ENCODE measurements at regions not wholly inside any gene's neighbourhood (a gene's known extent, or its start where the extent isn't known, plus 50 kb on each side); places are given as distances from the start of the nearest gene placed in this dataset.

DNA sequence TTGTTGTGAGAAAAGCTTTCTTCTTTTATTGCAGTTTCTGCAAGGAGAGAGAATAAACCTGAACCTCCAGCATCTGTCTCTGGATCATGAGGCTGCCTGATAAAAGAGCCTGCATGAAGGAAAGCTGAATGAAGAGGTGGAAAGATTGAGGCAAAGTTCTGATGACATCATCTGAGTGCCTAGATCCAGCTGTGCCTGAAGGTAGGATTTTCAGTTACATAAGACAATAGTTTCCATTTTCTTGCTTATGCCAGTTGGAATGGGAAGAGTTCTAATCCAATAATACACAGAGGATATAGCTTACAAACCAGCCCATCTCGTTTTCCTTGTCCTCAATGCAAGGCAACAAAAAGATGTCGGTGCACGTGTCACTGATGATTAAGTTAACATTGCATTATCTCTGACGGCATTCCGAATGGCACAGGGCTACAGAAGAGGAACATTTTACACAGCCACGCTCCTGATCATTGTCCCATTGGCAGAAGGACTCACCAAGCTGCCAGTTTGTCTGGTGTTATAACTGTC, 105.5 kb upstream of the ERCC6L2 start:
- ATAC-seq: no peak
- Histone ChIP-seq H3K79me2 (replicated peaks; ENCODE audit: insufficient read depth) (no peaks in the 10 kb centered on the region), H3K4me1 (ENCODE audit: insufficient read depth) (peaks cover 66% of the 10 kb centered on the region), H3K27ac (ENCODE audit: low read depth) (no peak overlapping the region; the same call in 1 of the 2 replicates), H3K4me3 (peak overlapping the region; percentile 2; the same call in 1 of the 2 replicates), H2AFZ (no peak overlapping the region), H3K36me3 (ENCODE audit: insufficient read depth) (no peaks in the 10 kb centered on the region), H4K20me1 (replicated peaks; ENCODE audit: insufficient read depth) (no peaks in the 10 kb centered on the region), H3F3A (replicated peaks; ENCODE audit: low read depth) (peaks cover 23% of the 10 kb centered on the region; the same call in 1 of the 2 replicates), H3K27me3 (ENCODE audit: insufficient read depth) (0 out of 2 replicates have a peak, but pooled peaks cover 8% of the 10 kb centered on the region), H3K9me2 (ENCODE audit: insufficient read depth) (no peaks in the 10 kb centered on the region; the same call in 1 of the 2 replicates), H3K4me2 (peak overlapping the region; percentile 71; the same call in 1 of the 2 replicates)
- H3K4me3 Mint-ChIP-seq: no peak overlapping the region
- H3K27ac Mint-ChIP-seq: no peak overlapping the region
- H3K27me3 Mint-ChIP-seq (ENCODE audit: insufficient read depth, low read depth, poor library complexity): peaks cover 20% of the 10 kb centered on the region
- peaks cover 59% of the 10 kb centered on the region for H3K4me1 Mint-ChIP-seq
- no peak for DNase-seq (ENCODE audit: low spot score)
- TF ChIP-seq ZNF331 (CRISPR knock-in tag; IDR thresholded peaks at IDR 0.05; ENCODE audit: low read depth): no peak
- TF ChIP-seq REST (IDR thresholded peaks at IDR 0.05; ENCODE audit: unreplicated experiment): no peak
- no peak for TF ChIP-seq CREB1 (CRISPR knock-in tag; IDR thresholded peaks at IDR 0.05; ENCODE audit: low read depth)
- TF ChIP-seq, protein P1, sequence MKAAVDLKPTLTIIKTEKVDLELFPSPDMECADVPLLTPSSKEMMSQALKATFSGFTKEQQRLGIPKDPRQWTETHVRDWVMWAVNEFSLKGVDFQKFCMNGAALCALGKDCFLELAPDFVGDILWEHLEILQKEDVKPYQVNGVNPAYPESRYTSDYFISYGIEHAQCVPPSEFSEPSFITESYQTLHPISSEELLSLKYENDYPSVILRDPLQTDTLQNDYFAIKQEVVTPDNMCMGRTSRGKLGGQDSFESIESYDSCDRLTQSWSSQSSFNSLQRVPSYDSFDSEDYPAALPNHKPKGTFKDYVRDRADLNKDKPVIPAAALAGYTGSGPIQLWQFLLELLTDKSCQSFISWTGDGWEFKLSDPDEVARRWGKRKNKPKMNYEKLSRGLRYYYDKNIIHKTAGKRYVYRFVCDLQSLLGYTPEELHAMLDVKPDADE (IDR thresholded peaks at IDR 0.05): no peak
- TF ChIP-seq NANOG (IDR thresholded peaks at IDR 0.05; ENCODE audit: borderline replicate concordance): no peak
- no peak for TF ChIP-seq CTCF (conservative IDR thresholded peaks at IDR 0.05; ENCODE audit: low read depth in 2 of 2)
- no peaks in the 10 kb centered on the region for H3K9me3 Mint-ChIP-seq
- no peaks in the 10 kb centered on the region for H3K36me3 Mint-ChIP-seq (ENCODE audit: low read depth)

DNA sequence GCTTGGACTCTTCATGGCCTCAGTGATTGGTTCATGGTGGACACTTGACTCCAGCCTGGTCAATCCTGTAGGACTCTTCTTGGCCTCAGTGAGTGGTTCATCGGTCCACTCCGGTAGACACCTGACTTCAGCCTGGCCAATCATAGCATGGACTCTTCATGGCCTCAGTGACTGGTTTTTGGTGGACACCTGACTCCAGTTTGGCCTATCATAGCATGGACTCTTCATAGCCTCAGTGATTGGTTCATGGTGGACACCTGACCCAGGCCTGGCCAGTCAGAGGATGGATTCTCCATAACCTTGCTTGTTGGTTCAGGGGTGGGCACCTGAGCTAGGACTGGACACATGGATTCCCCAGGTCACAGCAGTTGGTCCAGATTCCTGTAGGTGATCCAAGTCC, 106.0 kb upstream of the ERCC6L2 start:
- ATAC-seq: no peak
- no peak overlapping the region for H3K4me2 ChIP-seq
- TF ChIP-seq EZH2 (IDR thresholded peaks at IDR 0.05; ENCODE audit: low read depth, unreplicated experiment) (no peak), POLR2AphosphoS5 (IDR thresholded peaks at IDR 0.05; ENCODE audit: low read depth) (no peak), CREB1 (CRISPR knock-in tag; IDR thresholded peaks at IDR 0.05; ENCODE audit: low read depth) (no peak), ZNF114 (CRISPR knock-in tag; IDR thresholded peaks at IDR 0.05) (no peak), ZNF331 (CRISPR knock-in tag; IDR thresholded peaks at IDR 0.05; ENCODE audit: low read depth) (no peak), CTCF (conservative IDR thresholded peaks at IDR 0.05; ENCODE audit: low read depth in 2 of 2) (no peak), STAT1 (IDR thresholded peaks at IDR 0.05; ENCODE audit: unreplicated experiment) (no peak), REST (IDR thresholded peaks at IDR 0.05; ENCODE audit: unreplicated experiment) (no peak), EZH2phosphoT487 (IDR thresholded peaks at IDR 0.05; ENCODE audit: unreplicated experiment) (no peak), NANOG (IDR thresholded peaks at IDR 0.05; ENCODE audit: borderline replicate concordance) (no peak)

More for the DNA sequence above, 106.0 kb upstream of the ERCC6L2 start:
- H3K4me1 ChIP-seq (ENCODE audit: insufficient read depth): peaks cover 70% of the 10 kb centered on the region
- Mint-ChIP-seq H3K4me3 (no peak overlapping the region), H3K9me3 (no peaks in the 10 kb centered on the region), H3K27ac (no peak overlapping the region), H3K4me1 (peaks cover 64% of the 10 kb centered on the region), H3K27me3 (ENCODE audit: insufficient read depth, low read depth, poor library complexity) (peaks cover 20% of the 10 kb centered on the region), H3K36me3 (ENCODE audit: low read depth) (no peaks in the 10 kb centered on the region)
- H3K4me3 ChIP-seq: no peak overlapping the region
- H3K9me2 ChIP-seq (ENCODE audit: insufficient read depth): no peaks in the 10 kb centered on the region; the same call in 1 of the 2 replicates
- no peaks in the 10 kb centered on the region for H4K20me1 ChIP-seq (replicated peaks; ENCODE audit: insufficient read depth)
- no peaks in the 10 kb centered on the region for H3K79me2 ChIP-seq (replicated peaks; ENCODE audit: insufficient read depth)
- 0 out of 2 replicates have a peak, but pooled peaks cover 8% of the 10 kb centered on the region for H3K27me3 ChIP-seq (ENCODE audit: insufficient read depth)
- no peaks in the 10 kb centered on the region for H3K36me3 ChIP-seq (ENCODE audit: insufficient read depth)
- H3F3A ChIP-seq (replicated peaks; ENCODE audit: low read depth): peaks cover 23% of the 10 kb centered on the region; the same call in 1 of the 2 replicates
- no peak overlapping the region for H3K27ac ChIP-seq (ENCODE audit: low read depth)
- DNase-seq (ENCODE audit: low spot score): no peak
- H2AFZ ChIP-seq: no peak overlapping the region

Measured in GM23338 (cell line).